ENCODE measurements at regions not wholly inside any gene's neighbourhood (a gene's known extent, or its start where the extent isn't known, plus 50 kb on each side); places are given as distances from the start of the nearest gene placed in this dataset.

DNA sequence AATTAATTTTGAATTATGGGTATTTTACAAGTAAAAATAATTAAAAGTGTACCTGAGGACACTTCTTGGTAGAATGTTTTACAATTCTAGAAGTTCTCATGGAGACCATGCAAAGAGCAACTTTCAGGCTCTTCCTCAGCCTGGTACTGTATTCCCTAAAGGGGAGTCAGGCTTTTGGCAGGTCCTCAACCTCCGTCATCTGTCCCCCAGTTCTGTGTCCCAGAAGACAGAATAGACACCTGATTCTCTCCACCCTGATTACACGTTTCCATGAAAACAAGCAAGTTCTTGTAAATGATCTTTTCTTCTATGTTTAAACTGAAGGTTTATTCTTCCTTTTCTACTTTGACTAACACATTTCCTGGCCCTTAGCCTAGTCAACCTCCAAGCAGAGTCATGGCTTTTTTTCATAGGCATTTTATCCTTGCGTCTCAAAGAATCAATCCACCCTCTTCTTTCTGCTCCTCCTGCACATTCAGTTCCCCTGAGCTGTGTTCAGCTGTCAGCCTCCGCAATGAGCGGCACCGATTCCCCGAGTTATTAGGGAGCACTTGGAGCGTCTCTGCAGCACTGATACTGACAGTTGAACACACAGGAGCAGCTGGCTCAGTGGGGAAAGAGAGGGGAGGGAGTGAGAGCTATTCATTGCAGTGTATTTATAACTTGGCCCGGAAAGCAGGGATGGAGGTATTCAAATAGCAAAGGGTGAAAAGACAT is 1082.4 kb upstream of the MAP3K7 start:
- no peak for DNase-seq

- no peak for DNase-seq
These were observed 1080.7 kb upstream of the MAP3K7 start for GRCh38 chr6:91667596-91667995.

DNA sequence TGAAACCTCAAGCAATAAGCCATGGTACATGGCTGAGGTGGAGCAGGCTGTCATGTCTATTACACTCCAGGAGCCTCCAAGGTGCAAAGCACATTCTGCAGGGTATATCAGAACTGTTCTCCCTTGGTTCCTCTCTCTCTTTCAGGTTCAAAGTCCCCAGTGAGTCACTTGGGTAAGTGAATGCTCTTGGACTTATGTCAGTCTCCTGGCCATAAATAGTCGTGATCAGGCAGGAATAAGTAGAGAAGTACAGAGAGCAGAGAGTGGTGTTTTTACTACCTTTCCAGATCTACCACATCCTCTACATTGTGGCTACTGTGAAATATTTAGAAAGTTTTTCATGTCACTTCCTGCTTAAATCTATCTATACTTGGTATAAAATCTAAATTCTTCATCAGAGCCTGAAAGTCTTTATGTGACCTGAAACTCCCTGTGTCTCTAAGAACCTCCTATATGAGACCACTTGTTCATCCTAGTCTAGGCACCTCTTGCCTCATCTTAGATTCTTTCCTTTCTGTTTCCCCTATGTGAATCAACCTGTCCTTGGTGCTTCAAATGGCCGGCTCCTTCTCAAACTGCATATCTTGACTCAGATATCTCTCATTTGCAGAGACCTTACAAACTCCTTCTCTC is 1077.6 kb upstream of the MAP3K7 start:
- DNase-seq, result no peak

- no peak for DNase-seq
These were observed 1074.0 kb upstream of the MAP3K7 start for GRCh38 chr6:91660893-91661292.

DNA sequence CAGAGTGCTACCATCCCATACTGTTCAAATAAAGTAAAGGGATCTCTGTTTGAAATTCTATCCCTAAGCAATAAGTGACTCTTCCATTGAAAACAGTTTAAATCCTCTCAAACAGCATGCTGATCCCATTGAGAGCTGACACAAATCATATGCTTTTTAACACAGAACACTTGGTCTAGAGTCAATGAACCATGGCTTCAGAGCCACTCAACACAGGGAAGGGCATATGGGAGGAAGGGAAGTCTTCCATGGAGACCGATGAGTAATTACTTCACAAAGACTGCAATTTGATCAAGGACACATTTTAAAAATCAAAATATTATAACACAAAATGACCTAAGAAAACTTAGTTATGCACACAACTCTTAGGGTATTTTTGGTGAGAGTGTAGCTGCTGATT is 1073.0 kb upstream of the MAP3K7 start:
- DNase-seq, result no peak

DNA sequence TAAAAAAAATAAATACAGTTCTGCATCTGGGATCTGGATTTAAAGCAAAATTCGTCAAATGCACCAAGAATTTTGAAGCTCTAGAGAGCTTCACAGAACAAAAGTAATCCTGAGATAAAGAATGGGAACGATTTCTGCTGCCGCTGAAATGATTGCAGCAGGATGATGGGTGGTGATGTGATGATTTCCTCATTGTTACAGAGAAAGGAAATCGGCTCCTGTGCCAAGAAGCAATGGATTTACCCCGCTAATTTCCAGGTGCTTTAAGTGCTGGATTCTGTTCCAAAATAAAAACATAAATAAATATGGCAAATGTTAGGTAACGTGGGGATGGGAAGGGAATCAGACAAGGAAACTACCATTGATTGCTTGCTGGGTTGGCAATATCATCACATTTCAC is 1067.9 kb upstream of the MAP3K7 start:
- no peak for DNase-seq

DNA sequence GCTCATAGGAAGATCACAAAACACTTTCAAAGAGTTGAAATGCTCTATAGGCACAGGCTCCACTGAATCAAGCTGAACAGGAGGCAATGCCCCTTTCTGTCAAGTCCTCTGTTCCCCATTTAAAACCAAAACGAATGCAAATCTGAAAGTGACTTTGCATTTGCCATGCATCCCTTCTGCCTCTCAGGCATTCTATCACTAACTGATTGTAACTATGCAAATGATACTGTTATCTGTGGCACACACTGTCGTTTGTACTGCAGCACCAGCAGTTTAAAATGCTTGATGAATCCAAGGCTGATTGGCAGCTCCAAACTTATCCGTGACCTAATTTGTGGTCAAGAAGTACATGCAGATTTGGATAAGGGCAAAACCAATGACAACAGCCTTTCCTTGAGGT is 1067.5 kb upstream of the MAP3K7 start:
- DNase-seq, result no peak

DNA sequence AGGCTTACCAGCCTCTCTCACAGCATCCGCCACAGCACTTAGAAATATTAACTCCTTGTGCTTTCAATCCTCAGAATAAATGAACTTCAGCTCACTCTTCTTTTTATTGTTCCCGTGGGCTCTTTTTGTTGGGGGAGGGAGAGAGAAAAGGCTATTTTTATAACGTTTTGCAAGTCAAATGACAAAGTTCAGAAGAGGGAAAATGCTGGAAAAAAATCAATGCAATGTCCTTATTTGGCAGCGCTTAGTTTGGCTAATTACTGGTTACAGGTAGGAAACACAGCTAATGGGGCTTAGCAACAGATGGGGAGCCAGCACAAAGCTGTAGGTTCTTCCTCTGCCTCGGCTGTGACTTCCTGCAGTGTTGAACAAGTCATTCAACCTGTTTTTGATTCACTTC is 1067.0 kb upstream of the MAP3K7 start:
- DNase-seq, result no peak

GRCh38 chr6:91653076-91653723 is 1066.3 kb upstream of the MAP3K7 start:
- DNase-seq, result no peak

DNA sequence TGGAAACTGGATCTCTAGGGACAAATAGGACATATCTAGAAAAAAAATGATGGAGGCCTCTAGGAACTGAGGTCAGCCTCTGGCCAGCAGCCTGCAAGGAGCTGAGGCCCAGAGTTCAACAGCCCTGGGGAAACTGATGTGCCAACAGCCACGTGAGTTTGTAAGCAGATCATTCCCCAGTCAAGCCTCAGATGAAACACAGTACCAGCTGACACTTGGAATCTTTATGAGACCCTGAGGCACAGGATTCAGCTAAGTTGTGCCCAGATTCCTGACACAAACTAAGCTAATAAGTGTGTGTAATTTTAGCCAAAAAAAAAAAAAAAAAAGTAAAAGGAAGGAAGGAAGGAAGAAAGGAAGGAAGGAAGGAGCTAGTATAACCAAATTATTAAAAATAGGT is 1059.8 kb upstream of the MAP3K7 start:
- DNase-seq, result no peak

DNA sequence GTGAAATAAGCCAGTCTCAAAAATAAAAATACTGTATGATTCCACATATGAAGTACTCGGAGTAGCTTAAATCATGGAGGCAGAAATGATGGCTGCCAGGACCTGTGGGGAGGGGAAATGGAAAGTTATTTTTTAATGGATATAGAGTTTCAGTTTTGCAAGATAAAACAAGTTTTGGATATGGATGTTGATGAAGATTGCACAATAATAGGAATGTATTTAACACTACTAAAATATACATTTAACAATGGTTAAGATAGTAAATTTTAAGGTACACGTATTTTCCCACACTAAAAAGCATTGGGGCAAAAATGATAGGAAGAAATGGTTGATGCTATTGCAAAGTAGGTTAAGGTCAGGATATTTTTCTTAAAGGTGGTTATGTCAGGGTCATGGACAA is 1058.9 kb upstream of the MAP3K7 start:
- no peak for DNase-seq

- DNase-seq, result no peak
These were observed 1050.3 kb upstream of the MAP3K7 start for GRCh38 chr6:91637217-91637616.

- no peak for DNase-seq
These were observed 1047.9 kb upstream of the MAP3K7 start for GRCh38 chr6:91634791-91635190.

GRCh38 chr6:91633374-91634111 is 1046.7 kb upstream of the MAP3K7 start:
- DNase-seq, result no peak

DNA sequence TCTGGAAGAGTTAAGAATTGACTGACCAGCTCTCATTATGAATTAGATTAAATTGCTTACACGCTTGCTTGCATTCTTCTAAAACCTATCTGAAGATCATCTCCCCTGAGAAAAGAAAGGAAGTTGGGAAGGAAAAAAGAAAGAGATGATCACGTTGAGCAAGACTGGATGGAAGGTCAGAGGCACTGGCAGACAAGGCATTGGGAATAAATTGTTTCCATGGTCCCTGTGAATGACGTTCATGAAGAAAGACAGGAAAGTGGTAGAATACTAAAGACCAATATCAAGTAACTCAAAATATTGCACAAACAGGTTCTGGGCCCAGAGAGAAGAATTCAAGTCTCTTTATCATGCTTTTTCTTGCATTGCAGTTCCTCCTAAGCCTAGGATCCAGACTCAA is 1045.4 kb upstream of the MAP3K7 start:
- DNase-seq, result no peak

DNA sequence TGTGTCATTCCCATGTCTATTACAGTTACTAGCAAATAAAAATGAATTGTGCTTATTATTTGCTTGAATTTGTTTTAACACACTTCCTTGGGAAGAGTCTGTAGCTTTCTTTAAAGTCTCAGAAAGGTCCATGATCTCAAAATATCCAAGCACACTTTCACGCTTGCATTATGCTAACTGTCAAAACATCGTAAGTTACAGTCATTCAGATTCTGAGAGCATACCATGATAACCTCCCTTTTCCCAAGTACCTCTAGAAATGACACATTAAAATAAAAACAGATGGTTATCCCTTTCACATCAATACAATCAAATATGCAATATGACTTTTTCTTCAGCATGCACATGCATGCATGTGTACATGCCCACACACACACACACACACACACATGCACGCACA is 1044.4 kb upstream of the MAP3K7 start:
- no peak for DNase-seq

- no peak for DNase-seq
These were observed 1040.0 kb upstream of the MAP3K7 start for GRCh38 chr6:91626911-91627310.

DNA sequence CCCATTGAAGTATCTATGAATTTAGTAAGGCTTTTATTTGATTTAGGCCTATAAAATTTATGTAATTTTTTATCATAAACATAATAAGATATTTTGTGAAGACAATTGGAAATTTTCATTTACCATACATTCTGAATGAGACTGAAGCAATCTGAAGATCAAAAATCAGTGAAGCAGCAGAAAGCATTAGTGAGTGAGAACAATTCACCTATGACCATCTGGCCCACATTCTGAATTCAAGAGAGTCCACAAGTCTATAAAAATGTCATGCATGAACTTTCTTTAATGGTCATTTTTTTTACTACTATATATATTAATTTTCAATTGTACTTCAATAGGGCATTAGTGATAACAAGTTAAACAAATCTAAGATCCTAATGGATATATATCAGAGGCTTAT is 1026.6 kb upstream of the MAP3K7 start:
- no peak for DNase-seq

DNA sequence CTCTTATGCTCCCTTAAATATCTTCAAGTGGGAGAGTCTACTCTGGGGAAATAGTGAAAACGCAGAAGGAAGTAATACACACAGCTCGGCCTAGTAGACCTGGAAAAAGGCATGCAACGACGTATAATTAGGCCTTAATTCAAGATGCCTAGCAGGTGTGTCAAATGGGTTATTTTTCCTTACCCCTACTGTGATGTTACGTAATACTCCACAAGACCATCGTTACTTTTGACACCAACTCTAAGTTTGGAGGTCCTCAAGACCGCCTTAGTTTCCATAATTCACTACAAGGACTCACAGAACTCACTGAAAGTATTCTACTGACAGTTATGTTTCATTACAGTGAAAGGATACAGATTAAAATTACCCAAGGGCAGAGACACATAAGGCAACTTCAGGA is 1024.3 kb upstream of the MAP3K7 start:
- no peak for DNase-seq

DNA sequence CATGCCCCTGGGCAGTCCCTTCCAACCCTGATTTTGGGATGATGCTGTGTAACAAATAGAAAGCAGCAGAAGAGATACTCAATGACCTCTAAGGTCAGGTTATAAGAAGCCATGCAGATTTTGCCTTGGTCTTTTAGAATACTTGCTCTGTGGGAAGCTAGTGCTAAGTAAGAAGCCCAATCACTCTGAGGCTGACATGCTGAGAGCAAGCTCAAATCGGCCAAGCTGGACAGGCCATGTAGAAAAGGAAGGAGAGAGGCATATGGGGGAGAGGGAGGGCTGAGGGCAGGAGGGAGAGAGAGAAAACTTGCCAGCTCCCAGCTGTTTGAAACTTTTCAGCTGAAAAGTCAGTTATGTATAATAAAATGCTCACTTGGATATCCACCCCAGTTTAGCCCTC is 1021.6 kb upstream of the MAP3K7 start:
- no peak for DNase-seq

- DNase-seq, result no peak
These were observed 1019.5 kb upstream of the MAP3K7 start for GRCh38 chr6:91606148-91606901.

DNA sequence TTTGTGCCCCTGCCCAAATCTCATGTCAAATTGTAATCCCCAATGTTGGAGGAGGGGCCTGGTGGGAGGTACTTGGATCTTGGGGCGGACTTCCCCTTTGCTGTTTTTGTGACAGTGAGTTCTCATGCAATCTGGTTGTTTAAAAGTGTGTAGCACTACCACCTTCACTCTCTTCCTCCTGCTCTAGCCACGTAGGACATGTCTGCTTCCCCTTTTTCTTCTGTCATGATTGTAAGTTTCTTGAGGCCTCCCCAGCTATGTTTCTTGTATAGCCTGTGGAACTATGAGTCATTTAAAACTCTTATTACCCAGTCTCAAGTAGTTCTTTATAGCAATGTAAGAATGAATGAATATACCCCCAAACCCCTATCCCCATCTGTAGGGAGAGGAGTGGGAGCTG is 1013.7 kb upstream of the MAP3K7 start:
- no peak for DNase-seq

- DNase-seq, result no peak
These were observed 1003.3 kb upstream of the MAP3K7 start for GRCh38 chr6:91590191-91590590.

Data from activated CD8-positive, alpha-beta memory T cell treated with anti-CD3 and anti-CD28 coated beads for 24 hours (primary cell).